Neural progenitor cell (in vitro differentiated cells): ENCODE measurements at regions not wholly inside any gene's neighbourhood (a gene's known extent, or its start where the extent isn't known, plus 50 kb on each side); places are given as distances from the start of the nearest gene placed in this dataset.

Experiments used
- DNase-seq: peaks from one replicate; pipeline ENCODE4 v3.0.0-alpha.2; 2016; ENCODE audit warnings: low spot score
- H2AFZ ChIP-seq: fragments of 200-600 bp; sonication (generic); replicated peaks from 2 replicates; pipeline ENCODE4 v1.6.1; 2016; ENCODE audit warnings: antibody characterized with exemption
- H3F3A ChIP-seq: fragments of 200-600 bp; sonication (generic); 2 replicates; pipeline ENCODE4 v1.6.1; 2016; ENCODE audit warnings: antibody characterized with exemption, low read depth
- H3K27ac ChIP-seq: fragments of 200-600 bp; sonication (generic); 2 replicates; pipeline ENCODE4 v1.5.1; 2016; ENCODE audit warnings: mild to moderate bottlenecking
- H3K27me3 ChIP-seq: fragments of 200-600 bp; sonication (generic); 2 replicates; pipeline ENCODE4 v1.6.1; 2016; ENCODE audit warnings: mild to moderate bottlenecking, moderate library complexity
- H3K36me3 ChIP-seq: fragments of 200-600 bp; sonication (generic); 2 replicates; pipeline ENCODE4 v1.5.1; 2016
- H3K4me1 ChIP-seq: fragments of 200-600 bp; sonication (generic); 2 replicates; pipeline ENCODE4 v1.6.1; 2016; ENCODE audit warnings: mixed run types
- H3K4me2 ChIP-seq: fragments of 200-600 bp; sonication (generic); 2 replicates; pipeline ENCODE4 v1.6.1; 2016
- H3K4me3 ChIP-seq: fragments of 200-600 bp; sonication (generic); 2 replicates; pipeline ENCODE4 v1.5.1; 2016
- H3K79me2 ChIP-seq: fragments of 200-600 bp; sonication (generic); 2 replicates; pipeline ENCODE4 v1.6.1; 2016; ENCODE audit warnings: low read depth
- H3K9ac ChIP-seq: fragments of 200-600 bp; sonication (generic); 2 replicates; pipeline ENCODE4 v1.6.1; 2016
- H3K9me3 ChIP-seq: fragments of 200-600 bp; sonication (generic); 2 replicates; pipeline ENCODE4 v1.5.1; 2016; ENCODE audit warnings: low read depth
- H4K20me1 ChIP-seq: fragments of 200-600 bp; sonication (generic); 2 replicates; pipeline ENCODE4 v1.6.1; 2016; ENCODE audit warnings: low read depth
- H3K27ac Mint-ChIP-seq: 3 replicates; pipeline ENCODE4 v1.8.0; 2021; ENCODE audit warnings: mixed read lengths
- H3K27me3 Mint-ChIP-seq: 2 replicates; pipeline ENCODE4 v1.8.0; 2022; ENCODE audit warnings: low read depth, mild to moderate bottlenecking, inconsistent platforms, moderate library complexity, mixed read lengths; ENCODE audit not compliant: insufficient read depth
- H3K36me3 Mint-ChIP-seq: 3 replicates; pipeline ENCODE4 v1.8.0; 2021; ENCODE audit warnings: mixed read lengths
- H3K4me1 Mint-ChIP-seq: 3 replicates; pipeline ENCODE4 v1.8.0; 2021; ENCODE audit warnings: mixed read lengths
- H3K4me3 Mint-ChIP-seq: 3 replicates; pipeline ENCODE4 v1.8.0; 2021; ENCODE audit warnings: mild to moderate bottlenecking, moderate library complexity, mixed read lengths
- H3K9me3 Mint-ChIP-seq: 3 replicates; pipeline ENCODE4 v1.8.0; 2020; ENCODE audit warnings: mixed read lengths
- CTCF ChIP-seq: fragments of 200-600 bp; sonication (generic); IDR thresholded peaks from 2 replicates; pipeline ENCODE4 v1.5.1; 2017; ENCODE audit warnings: antibody characterized with exemption, mild to moderate bottlenecking
- EZH2 ChIP-seq: fragments of 200-600 bp; sonication (generic); IDR thresholded peaks from 2 replicates; pipeline ENCODE4 v1.6.1; 2017; ENCODE audit warnings: antibody characterized with exemption, mild to moderate bottlenecking, moderate library complexity
- EZH2phosphoT487 ChIP-seq: fragments of 200-600 bp; sonication (generic); IDR thresholded peaks from 2 replicates; pipeline ENCODE4 v1.6.1; 2017; ENCODE audit warnings: antibody characterized with exemption

GRCh38 chr4:26069218-26069617 is 155.2 kb downstream of the SMIM20 start:
- Mint-ChIP-seq H3K27ac (no peak overlapping the region), H3K36me3 (no peaks in the 10 kb centered on the region), H3K9me3 (no peaks in the 10 kb centered on the region), H3K27me3 (peaks cover 2% of the 10 kb centered on the region), H3K4me1 (peaks cover 3% of the 10 kb centered on the region), H3K4me3 (no peak overlapping the region)
- Histone ChIP-seq H3K4me1 (no peaks in the 10 kb centered on the region), H3K4me3 (no peak overlapping the region), H3K79me2 (no peaks in the 10 kb centered on the region), H4K20me1 (no peaks in the 10 kb centered on the region), H3F3A (no peaks in the 10 kb centered on the region), H3K9ac (no peak overlapping the region), H3K4me2 (no peak overlapping the region), H3K9me3 (no peaks in the 10 kb centered on the region), H3K27ac (no peak overlapping the region), H3K36me3 (no peaks in the 10 kb centered on the region), H3K27me3 (no peaks in the 10 kb centered on the region), H2AFZ (peak overlapping the region; percentile 90)
- TF ChIP-seq CTCF (peak; percentile 71), EZH2 (no peak), EZH2phosphoT487 (no peak)
- DNase-seq: peak; percentile 78

- H3K4me1 Mint-ChIP-seq: peaks cover 14% of the 10 kb centered on the region
- Histone ChIP-seq H3K27me3 (no peaks in the 10 kb centered on the region), H3K4me3 (no peak overlapping the region), H4K20me1 (no peaks in the 10 kb centered on the region), H3K27ac (no peak overlapping the region), H3K36me3 (no peaks in the 10 kb centered on the region), H3K4me1 (no peaks in the 10 kb centered on the region), H2AFZ (no peak overlapping the region), H3K4me2 (no peak overlapping the region), H3K9me3 (no peaks in the 10 kb centered on the region), H3K9ac (no peak overlapping the region), H3F3A (no peaks in the 10 kb centered on the region), H3K79me2 (no peaks in the 10 kb centered on the region)
- no peak overlapping the region for H3K27ac Mint-ChIP-seq
- peaks cover 1% of the 10 kb centered on the region for H3K9me3 Mint-ChIP-seq
- no peak for TF ChIP-seq CTCF
- TF ChIP-seq EZH2phosphoT487: no peak
- no peak for TF ChIP-seq EZH2
- DNase-seq: no peak
- H3K36me3 Mint-ChIP-seq: no peaks in the 10 kb centered on the region
- no peak overlapping the region for H3K4me3 Mint-ChIP-seq
- peaks cover 2% of the 10 kb centered on the region for H3K27me3 Mint-ChIP-seq
These were observed 157.7 kb downstream of the SMIM20 start for GRCh38 chr4:26071688-26072087.

GRCh38 chr4:26073886-26074560 is 160.0 kb downstream of the SMIM20 start:
- H3K27me3 ChIP-seq: no peaks in the 10 kb centered on the region
- TF ChIP-seq EZH2 (no peak), EZH2phosphoT487 (no peak), CTCF (no peak)

More at GRCh38 chr4:26073886-26074560, 160.0 kb downstream of the SMIM20 start:
- Mint-ChIP-seq H3K36me3 (no peaks in the 10 kb centered on the region), H3K27ac (no peak overlapping the region), H3K9me3 (peaks cover 5% of the 10 kb centered on the region), H3K4me1 (peaks cover 14% of the 10 kb centered on the region), H3K27me3 (peaks cover 2% of the 10 kb centered on the region), H3K4me3 (no peak overlapping the region)
- Histone ChIP-seq H3K4me1 (no peaks in the 10 kb centered on the region), H3K9me3 (no peaks in the 10 kb centered on the region), H3K27ac (no peak overlapping the region), H3K4me2 (no peak overlapping the region), H3K79me2 (no peaks in the 10 kb centered on the region), H3F3A (no peaks in the 10 kb centered on the region), H4K20me1 (no peaks in the 10 kb centered on the region), H2AFZ (no peak overlapping the region), H3K36me3 (no peaks in the 10 kb centered on the region), H3K9ac (no peak overlapping the region), H3K4me3 (no peak overlapping the region)
- DNase-seq: no peak
